Liver (tissue), 3 donors: ENCODE measurements at regions not wholly inside any gene's neighbourhood (a gene's known extent, or its start where the extent isn't known, plus 50 kb on each side); places are given as distances from the start of the nearest gene placed in this dataset.

ENCODE experiments used
- ATF3 ChIP-seq: IDR thresholded peaks from 2 replicates; pipeline ENCODE4 v1.6.1; 2016; ENCODE audit warnings: antibody characterized with exemption
- CTCF ChIP-seq: fragments of 150-350 bp; IDR thresholded peaks from 2 replicates; pipeline ENCODE4 v1.5.1; 2017; ENCODE audit warnings: improper control_type of control experiment, low read depth, low read length; ENCODE audit not compliant: missing input control
- EGR1 ChIP-seq, 2 donors: IDR thresholded peaks; 2 replicates each; pipeline ENCODE4 v1.6.1; 2016 to 2018; ENCODE audit warnings: antibody characterized with exemption in 2 of 2, low read depth in 2 of 2
- FOXA1 ChIP-seq: IDR thresholded peaks from 2 replicates; pipeline ENCODE4 v1.6.1; 2016; ENCODE audit warnings: antibody characterized with exemption
- GABPA ChIP-seq, 2 donors: IDR thresholded peaks in 1 of 2; conservative IDR thresholded peaks in 1 of 2; 2 replicates each; pipeline ENCODE4 v1.6.1; 2016; ENCODE audit warnings: antibody characterized with exemption in 2 of 2, mild to moderate bottlenecking in 1 of 2, moderate library complexity in 1 of 2
- JUND ChIP-seq, 2 donors: IDR thresholded peaks; 2 replicates each; pipeline ENCODE4 v1.6.1; 2016; ENCODE audit warnings: antibody characterized with exemption in 2 of 2
- MAX ChIP-seq: IDR thresholded peaks from 2 replicates; pipeline ENCODE4 v1.6.1; 2016; ENCODE audit warnings: antibody characterized with exemption
- NR2F2 ChIP-seq: IDR thresholded peaks from 2 replicates; pipeline ENCODE4 v1.6.1; 2016; ENCODE audit warnings: antibody characterized with exemption
- RAD21 ChIP-seq, 2 donors: IDR thresholded peaks; 2 replicates each; pipeline ENCODE4 v1.6.1; 2016; ENCODE audit warnings: antibody characterized with exemption in 2 of 2, mild to moderate bottlenecking in 2 of 2
- REST ChIP-seq: IDR thresholded peaks from 2 replicates; pipeline ENCODE4 v1.6.1; 2016; ENCODE audit warnings: antibody characterized with exemption, mild to moderate bottlenecking
- SP1 ChIP-seq: IDR thresholded peaks from 2 replicates; pipeline ENCODE4 v1.6.1; 2018; ENCODE audit warnings: antibody characterized with exemption, mild to moderate bottlenecking
- TAF1 ChIP-seq: conservative IDR thresholded peaks from 2 replicates; pipeline ENCODE4 v1.6.1; 2016; ENCODE audit warnings: antibody characterized with exemption, mild to moderate bottlenecking
- YY1 ChIP-seq: IDR thresholded peaks from 2 replicates; pipeline ENCODE4 v1.6.1; 2016; ENCODE audit warnings: antibody characterized with exemption, mild to moderate bottlenecking
- ZBTB33 ChIP-seq: IDR thresholded peaks from 2 replicates; pipeline ENCODE4 v1.6.1; 2016; ENCODE audit warnings: antibody characterized with exemption
- donor health status: healthy.
- donor health status: healthy.

GRCh38 chr10:125334545-125334944, 174.2 kb upstream of the CTBP2 start:
- TF ChIP-seq CTCF: no peak
- TF ChIP-seq FOXA1: no peak
- TF ChIP-seq REST: no peak
- TF ChIP-seq RAD21 (IDR thresholded peaks at IDR 0.05): no peak
- no peak for TF ChIP-seq YY1
- TF ChIP-seq MAX: no peak
- no peak for TF ChIP-seq JUND (IDR thresholded peaks at IDR 0.05)
- TF ChIP-seq EGR1 (IDR thresholded peaks at IDR 0.05; ENCODE audit: low read depth in 2 of 2): no peak
- no peak for TF ChIP-seq ATF3
- TF ChIP-seq ZBTB33: no peak
- no peak for TF ChIP-seq TAF1
- TF ChIP-seq SP1: no peak
- TF ChIP-seq GABPA (IDR thresholded peaks at IDR 0.05 in 1 of 2, conservative IDR thresholded peaks at IDR 0.05 in 1 of 2): no peak
- TF ChIP-seq NR2F2: no peak
